HEK293T (cell line): ENCODE measurements at regions not wholly inside any gene's neighbourhood (a gene's known extent, or its start where the extent isn't known, plus 50 kb on each side); places are given as distances from the start of the nearest gene placed in this dataset.

ENCODE experiments used
- ARNT ChIP-seq: fragments of 450-650 bp; IDR thresholded peaks from 2 replicates; pipeline ENCODE4 v1.6.1; 2017; ENCODE audit warnings: mild to moderate bottlenecking
- ELF4 ChIP-seq: fragments of 450-650 bp; IDR thresholded peaks from 2 replicates; pipeline ENCODE4 v1.6.1; 2017; ENCODE audit warnings: antibody characterized with exemption
- FOXA1 ChIP-seq: fragments of 450-650 bp; IDR thresholded peaks from 2 replicates; pipeline ENCODE4 v1.6.1; 2016; ENCODE audit warnings: mild to moderate bottlenecking
- FOXM1 ChIP-seq: fragments of 450-650 bp; IDR thresholded peaks from 2 replicates; pipeline ENCODE4 v1.6.1; 2017; ENCODE audit warnings: mild to moderate bottlenecking, borderline replicate concordance
- HDGF ChIP-seq: fragments of 450-650 bp; IDR thresholded peaks from 2 replicates; pipeline ENCODE4 v1.6.1; 2017; ENCODE audit warnings: antibody characterized with exemption, borderline replicate concordance
- NFRKB ChIP-seq: fragments of 450-650 bp; IDR thresholded peaks from 2 replicates; pipeline ENCODE4 v1.6.1; 2016; ENCODE audit warnings: mild to moderate bottlenecking, moderate library complexity
- ZNF384 ChIP-seq: fragments of 450-650 bp; IDR thresholded peaks from 2 replicates; pipeline ENCODE4 v1.6.1; 2016
- TF ChIP-seq, protein P1 (sequence below): fragments of 450-650 bp; IDR thresholded peaks from 2 replicates; pipeline ENCODE4 v1.6.1; 2016

DNA sequence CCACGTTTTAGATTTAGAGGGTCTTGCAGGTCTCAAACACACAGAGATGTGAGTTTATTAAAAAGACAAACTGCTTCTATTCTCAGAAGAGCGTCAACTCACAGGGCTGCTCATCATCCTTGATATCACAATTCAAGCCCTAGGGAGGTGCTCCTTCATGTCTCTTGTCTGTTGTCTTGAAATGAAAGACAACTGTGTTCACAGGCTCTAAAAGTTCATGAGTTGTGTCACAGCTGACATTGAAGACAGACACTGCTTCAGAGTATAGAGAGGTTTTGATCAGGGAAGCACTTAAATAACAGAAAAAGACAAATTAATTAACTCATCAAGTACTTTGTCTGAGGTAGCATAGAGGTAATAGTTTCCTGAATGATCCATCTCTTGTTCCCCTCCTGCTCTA lies 1917.6 kb upstream of the WWC1 start:
- no peak for TF ChIP-seq ELF4
- TF ChIP-seq ARNT: no peak
- TF ChIP-seq, protein P1, sequence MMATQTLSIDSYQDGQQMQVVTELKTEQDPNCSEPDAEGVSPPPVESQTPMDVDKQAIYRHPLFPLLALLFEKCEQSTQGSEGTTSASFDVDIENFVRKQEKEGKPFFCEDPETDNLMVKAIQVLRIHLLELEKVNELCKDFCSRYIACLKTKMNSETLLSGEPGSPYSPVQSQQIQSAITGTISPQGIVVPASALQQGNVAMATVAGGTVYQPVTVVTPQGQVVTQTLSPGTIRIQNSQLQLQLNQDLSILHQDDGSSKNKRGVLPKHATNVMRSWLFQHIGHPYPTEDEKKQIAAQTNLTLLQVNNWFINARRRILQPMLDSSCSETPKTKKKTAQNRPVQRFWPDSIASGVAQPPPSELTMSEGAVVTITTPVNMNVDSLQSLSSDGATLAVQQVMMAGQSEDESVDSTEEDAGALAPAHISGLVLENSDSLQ: no peak
- no peak for TF ChIP-seq NFRKB
- no peak for TF ChIP-seq FOXM1
- no peak for TF ChIP-seq ZNF384
- no peak for TF ChIP-seq FOXA1
- TF ChIP-seq HDGF: no peak
